HepG2 (cell line): ENCODE measurements at regions not wholly inside any gene's neighbourhood (a gene's known extent, or its start where the extent isn't known, plus 50 kb on each side); places are given as distances from the start of the nearest gene placed in this dataset.

ENCODE experiments used
- MBNL3 ChIP-seq: fragments of 250-450 bp; sonication (Bioruptor Pico); conservative IDR thresholded peaks from 2 replicates; pipeline ENCODE4 v1.8.0; 2022; ENCODE audit warnings: mild to moderate bottlenecking, inconsistent platforms
- PITX1 ChIP-seq: sonication (generic); formaldehyde crosslinking; IDR thresholded peaks from 2 replicates; pipeline ENCODE4 v1.5.1; 2020; ENCODE audit warnings: mild to moderate bottlenecking, missing genetic modification reagents
- PRPF4 ChIP-seq: fragments of 200-400 bp; formaldehyde crosslinking; IDR thresholded peaks from 2 replicates; pipeline ENCODE4 v1.6.1; 2016; ENCODE audit warnings: low read length, low read depth; ENCODE audit not compliant: poor library complexity, severe bottlenecking
- RFX5 ChIP-seq: IDR thresholded peaks from 2 replicates; pipeline ENCODE4 v1.6.1; 2011; ENCODE audit warnings: low read depth, low read length, improper control_type of control experiment
- ZNF263 ChIP-seq: sonication (generic); formaldehyde crosslinking; IDR thresholded peaks from 2 replicates; pipeline ENCODE4 v1.4.0; 2020; ENCODE audit warnings: missing genetic modification reagents
- ZNF891 ChIP-seq: sonication (generic); formaldehyde crosslinking; IDR thresholded peaks from 2 replicates; pipeline ENCODE4 v1.5.0; 2020; ENCODE audit warnings: mild to moderate bottlenecking, missing genetic modification reagents
- TF ChIP-seq, protein P1 (sequence below): sonication (generic); formaldehyde crosslinking; IDR thresholded peaks from 2 replicates; pipeline ENCODE4 v1.5.0; 2020; ENCODE audit warnings: missing genetic modification reagents
- TF ChIP-seq, protein P2 (sequence below): IDR thresholded peaks from 2 replicates; pipeline ENCODE4 v1.6.1; 2016; ENCODE audit warnings: missing genetic modification reagents, missing compliant biosample characterization
- TF ChIP-seq, protein P3 (sequence below): sonication (generic); formaldehyde crosslinking; IDR thresholded peaks from 2 replicates; pipeline ENCODE4 v1.5.1; 2020; ENCODE audit warnings: mild to moderate bottlenecking, missing genetic modification reagents, moderate library complexity

DNA sequence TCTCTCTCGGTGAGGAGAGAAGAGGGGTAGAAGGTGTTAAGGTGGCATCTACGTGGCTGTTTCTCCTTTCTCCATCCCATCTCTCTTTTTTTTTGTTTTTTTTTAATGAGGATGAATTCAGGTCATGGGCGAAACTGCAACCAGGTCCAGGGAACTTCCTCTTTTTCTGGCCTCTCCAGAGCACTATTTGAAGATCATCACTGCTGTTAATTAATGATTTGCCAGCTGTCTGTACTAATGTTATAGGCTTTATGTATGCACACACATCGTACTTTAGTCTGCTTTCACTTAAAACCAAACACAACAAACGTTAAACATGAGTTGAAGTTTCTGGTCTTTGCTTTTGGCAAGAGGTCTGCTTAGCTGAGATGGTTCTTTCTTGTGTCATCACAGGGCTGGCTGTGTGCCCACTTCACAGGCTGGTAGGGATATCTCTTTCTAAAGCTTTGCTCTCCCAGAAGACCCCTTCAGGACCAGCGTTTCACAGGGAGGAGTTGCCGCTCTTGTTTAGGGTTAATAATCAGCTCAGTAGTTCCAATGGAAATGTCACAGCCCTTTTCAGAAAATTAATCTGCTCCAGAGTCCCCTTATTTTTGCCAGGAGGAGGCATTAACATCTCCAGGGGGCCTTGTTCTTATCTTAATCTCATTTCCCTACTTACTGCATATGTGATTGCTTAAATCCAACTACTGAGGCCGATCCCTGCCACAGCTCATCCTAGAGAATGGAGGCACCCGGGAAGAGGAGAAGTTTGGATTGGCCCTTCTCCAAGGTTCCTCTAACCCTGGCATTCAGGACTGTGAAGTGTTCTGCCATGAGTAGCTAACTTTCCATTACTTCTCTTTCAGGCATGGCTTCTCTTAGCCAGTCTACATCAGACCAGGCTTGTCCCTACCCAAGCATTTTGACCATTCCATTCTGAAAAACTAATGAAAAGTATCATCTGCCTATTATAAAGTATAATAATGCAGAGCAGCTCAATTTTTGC, 273.9 kb upstream of the NFE2L3 start (continued):
- TF ChIP-seq, protein P1, sequence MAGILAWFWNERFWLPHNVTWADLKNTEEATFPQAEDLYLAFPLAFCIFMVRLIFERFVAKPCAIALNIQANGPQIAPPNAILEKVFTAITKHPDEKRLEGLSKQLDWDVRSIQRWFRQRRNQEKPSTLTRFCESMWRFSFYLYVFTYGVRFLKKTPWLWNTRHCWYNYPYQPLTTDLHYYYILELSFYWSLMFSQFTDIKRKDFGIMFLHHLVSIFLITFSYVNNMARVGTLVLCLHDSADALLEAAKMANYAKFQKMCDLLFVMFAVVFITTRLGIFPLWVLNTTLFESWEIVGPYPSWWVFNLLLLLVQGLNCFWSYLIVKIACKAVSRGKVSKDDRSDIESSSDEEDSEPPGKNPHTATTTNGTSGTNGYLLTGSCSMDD (CRISPR knock-in tag), result no peak
- TF ChIP-seq RFX5, result no peak
- no peak for TF ChIP-seq ZNF263 (CRISPR knock-in tag)
- TF ChIP-seq ZNF891 (CRISPR knock-in tag), result no peak
- no peak for TF ChIP-seq MBNL3 (CRISPR knock-in tag)
- TF ChIP-seq, protein P2, sequence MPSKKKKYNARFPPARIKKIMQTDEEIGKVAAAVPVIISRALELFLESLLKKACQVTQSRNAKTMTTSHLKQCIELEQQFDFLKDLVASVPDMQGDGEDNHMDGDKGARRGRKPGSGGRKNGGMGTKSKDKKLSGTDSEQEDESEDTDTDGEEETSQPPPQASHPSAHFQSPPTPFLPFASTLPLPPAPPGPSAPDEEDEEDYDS (CRISPR knock-in tag), result no peak
- TF ChIP-seq PITX1 (CRISPR knock-in tag), result no peak
- TF ChIP-seq PRPF4, result no peak
- TF ChIP-seq, protein P3, sequence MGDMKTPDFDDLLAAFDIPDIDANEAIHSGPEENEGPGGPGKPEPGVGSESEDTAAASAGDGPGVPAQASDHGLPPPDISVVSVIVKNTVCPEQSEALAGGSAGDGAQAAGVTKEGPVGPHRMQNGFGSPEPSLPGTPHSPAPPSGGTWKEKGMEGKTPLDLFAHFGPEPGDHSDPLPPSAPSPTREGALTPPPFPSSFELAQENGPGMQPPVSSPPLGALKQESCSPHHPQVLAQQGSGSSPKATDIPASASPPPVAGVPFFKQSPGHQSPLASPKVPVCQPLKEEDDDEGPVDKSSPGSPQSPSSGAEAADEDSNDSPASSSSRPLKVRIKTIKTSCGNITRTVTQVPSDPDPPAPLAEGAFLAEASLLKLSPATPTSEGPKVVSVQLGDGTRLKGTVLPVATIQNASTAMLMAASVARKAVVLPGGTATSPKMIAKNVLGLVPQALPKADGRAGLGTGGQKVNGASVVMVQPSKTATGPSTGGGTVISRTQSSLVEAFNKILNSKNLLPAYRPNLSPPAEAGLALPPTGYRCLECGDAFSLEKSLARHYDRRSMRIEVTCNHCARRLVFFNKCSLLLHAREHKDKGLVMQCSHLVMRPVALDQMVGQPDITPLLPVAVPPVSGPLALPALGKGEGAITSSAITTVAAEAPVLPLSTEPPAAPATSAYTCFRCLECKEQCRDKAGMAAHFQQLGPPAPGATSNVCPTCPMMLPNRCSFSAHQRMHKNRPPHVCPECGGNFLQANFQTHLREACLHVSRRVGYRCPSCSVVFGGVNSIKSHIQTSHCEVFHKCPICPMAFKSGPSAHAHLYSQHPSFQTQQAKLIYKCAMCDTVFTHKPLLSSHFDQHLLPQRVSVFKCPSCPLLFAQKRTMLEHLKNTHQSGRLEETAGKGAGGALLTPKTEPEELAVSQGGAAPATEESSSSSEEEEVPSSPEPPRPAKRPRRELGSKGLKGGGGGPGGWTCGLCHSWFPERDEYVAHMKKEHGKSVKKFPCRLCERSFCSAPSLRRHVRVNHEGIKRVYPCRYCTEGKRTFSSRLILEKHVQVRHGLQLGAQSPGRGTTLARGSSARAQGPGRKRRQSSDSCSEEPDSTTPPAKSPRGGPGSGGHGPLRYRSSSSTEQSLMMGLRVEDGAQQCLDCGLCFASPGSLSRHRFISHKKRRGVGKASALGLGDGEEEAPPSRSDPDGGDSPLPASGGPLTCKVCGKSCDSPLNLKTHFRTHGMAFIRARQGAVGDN, result no peak
- TF ChIP-seq, all 625 proteins: peak for 0
